GM18507 (cell line): ENCODE measurements at regions not wholly inside any gene's neighbourhood (a gene's known extent, or its start where the extent isn't known, plus 50 kb on each side); places are given as distances from the start of the nearest gene placed in this dataset.

Experiments
- DNase-seq: peaks from one replicate; pipeline ENCODE4 v3.0.0; 2011; ENCODE audit warnings: low read depth; ENCODE audit not compliant: insufficient read length; ENCODE audit errors: extremely low spot score
- FAIRE-seq: peaks from 2 replicates; lab custom pipeline; 2011; peaks lifted over from hg19 to GRCh38; lab: Jason Lieb, UNC

DNA sequence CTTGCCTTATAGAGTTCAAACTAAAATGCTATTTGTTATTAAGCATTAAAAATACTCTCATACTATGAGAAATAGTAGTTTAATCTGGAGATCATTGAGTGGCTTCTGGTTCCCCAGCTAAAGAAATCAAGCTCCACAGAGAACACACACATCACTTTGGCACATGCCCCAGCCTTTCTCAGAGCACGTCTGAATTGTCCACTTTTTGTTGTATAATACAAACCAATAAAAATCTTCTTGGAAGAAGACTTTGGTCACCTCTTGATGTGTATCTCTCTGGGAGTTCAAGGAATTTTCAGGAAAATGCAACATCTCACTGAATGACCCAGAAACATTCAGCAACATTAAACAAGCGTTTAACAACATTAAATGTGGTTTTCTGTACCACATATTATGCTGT, 413.9 kb downstream of the GALC start:
- FAIRE-seq: no peak
- DNase-seq: no peak

DNA sequence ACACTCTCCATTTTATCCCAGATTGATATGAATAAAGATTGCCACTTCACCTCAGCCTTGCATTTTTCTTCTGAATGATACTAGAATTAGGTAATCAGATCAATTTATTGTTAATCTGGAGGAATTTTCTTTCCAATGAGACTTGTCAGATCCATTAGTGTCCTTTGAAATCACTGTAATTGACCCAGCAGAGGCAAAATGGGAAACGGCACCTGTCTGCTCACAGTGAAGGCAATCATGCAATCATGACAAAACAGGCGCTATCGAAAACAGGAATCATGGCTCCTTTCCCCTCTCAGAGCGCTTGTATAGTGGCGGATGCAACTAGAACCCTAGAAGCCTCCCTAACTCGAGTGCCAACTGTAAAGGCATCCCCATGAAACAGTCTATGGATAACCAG, 417.6 kb downstream of the GALC start:
- FAIRE-seq: no peak
- no peak for DNase-seq

DNA sequence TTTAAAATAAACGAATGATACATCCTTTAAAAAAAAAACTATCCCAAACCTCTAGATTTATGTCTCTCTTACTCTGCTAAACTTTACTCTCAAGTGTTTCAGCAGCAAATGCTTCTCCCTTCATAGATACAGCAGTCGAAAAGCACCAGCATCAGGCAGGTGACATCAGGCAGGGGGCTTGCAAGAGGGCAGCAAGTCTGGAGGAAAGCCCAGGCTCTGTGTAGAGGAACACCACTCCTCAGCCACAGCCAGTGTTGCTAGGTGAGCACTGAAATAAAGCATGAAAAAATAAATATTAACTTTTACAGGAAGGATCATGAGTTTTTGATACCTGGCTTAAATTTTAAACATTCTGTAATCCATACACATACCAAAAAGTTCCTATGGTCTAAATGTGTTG, 419.4 kb downstream of the GALC start:
- DNase-seq (no peak), FAIRE-seq (no peak)

DNA sequence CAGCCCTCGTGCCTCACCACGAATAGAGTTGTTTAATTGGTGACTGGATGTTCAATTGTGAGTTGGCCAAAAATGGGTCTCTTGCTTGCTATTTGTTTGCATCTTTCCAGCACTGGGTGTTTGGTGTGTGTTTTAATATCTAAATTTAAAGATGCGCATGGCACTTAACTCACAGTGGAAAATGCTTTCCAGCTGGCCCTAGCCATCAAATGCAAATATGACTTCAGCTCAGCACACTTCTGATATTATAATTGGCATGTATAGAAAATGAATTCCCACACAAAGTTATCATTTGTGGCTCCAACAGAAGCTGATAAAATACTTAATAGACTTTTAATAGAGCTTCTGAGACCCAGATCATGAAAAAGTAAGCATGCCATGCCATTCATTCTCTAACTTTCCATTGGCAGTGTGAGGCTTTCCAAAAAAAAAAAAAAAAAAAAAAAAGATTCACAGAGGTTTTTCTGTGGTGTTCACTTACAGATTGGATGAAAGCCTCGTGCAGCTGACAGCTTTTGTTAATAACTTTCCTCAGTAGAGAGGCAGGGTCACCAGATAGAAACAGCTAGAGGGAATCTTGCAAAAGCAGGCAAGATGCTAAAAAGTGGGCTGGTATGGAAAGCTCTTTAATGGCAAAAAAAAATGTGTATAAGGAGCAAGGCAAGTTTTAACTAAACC, 425.2 kb downstream of the GALC start:
- FAIRE-seq (no peak), DNase-seq (no peak)

DNA sequence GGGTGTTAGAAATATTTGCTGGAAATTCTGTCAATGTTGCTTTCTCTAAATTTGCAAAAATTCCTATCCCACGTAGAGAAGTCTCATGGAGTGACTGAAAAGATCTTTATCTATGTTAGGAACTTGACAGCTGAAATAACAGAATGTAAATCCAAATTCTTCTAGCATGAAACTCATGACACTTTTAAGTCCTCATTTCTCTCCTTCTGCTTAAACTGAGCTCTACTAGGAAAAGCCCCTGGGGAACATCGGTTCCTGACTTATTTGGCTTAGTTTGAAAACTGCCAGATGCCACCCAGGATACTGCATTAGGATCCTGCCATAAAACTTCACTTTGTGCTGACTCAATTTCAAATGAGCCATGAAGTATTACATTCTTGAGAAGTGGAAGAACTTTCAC, 426.0 kb downstream of the GALC start:
- DNase-seq (no peak), FAIRE-seq (no peak)

DNA sequence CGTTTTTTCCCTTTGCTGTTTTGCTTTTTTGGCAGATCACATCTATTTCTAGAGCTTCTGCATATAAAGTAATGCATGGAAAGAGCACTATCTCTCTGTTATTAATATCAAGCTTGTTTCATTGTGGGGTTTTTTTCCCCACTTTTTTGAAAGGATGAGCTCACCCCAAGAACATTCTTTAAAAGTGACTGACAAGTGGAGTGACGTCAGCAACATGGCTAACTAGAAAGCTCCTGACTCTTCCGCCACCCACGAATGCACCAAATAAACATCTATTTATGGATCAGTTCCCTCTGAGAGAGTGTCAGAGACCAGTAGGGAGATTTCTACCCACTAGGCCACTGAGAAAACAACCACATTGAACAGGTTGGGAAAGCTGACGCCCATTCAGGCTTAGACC, 445.4 kb downstream of the GALC start:
- no peak for DNase-seq
- FAIRE-seq: no peak

DNA sequence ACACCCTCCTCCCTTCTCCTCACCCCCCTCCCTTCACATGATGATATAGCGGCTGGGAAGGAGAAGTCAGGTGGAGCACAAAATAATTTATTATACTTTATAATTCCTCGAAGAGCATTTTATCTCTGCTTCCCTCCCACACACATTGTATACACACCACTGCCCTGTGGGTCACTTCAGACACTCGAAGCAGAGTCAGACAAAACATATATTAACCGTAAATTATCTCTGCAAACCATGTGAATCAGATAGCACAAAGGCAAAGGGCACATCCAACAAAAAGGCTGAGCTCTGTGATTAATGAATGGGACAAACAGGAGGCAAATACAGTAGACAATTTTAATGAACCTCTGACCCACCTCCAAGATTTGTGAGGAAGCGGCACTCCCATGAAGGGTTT, 450.7 kb downstream of the GALC start:
- no peak for DNase-seq
- FAIRE-seq: no peak

DNA sequence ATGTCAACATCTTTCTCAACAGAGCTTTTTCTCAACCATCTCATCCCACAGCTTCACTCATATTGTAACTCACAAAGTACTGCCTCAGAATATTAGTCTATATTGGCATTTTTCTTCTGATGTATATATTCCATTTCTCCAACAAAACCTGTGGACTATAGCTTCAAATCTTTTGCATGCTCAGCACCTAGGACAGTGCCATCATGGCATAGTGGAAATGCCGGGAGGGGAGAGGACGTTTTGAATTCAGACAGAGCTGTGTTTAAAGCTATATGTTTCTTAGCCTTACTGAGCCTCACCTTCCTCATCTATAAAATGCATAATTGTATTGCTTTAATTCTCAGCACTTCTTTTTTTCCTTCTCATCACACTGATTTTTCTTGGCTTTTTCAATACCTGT, 452.6 kb downstream of the GALC start:
- DNase-seq: no peak
- FAIRE-seq: no peak

DNA sequence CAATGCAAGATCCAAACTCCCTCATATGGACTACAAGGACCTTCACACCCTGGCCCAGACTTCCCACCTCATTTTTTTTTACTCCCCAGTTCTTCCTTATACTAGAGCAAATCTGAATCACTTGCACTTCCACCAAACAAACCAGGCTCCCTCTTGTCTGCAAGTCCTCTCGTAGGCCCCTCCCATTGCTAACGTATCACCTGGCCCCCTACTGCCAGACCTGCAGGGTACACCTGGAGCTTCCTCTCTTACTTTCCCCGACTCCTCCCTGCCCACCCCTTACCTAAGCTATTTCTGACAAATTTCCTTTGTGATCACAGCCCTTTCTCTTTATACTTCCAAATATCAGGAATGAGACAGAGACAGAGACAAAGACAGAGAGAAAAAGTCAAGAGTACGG, 463.9 kb downstream of the GALC start:
- no peak for FAIRE-seq
- no peak for DNase-seq

DNA sequence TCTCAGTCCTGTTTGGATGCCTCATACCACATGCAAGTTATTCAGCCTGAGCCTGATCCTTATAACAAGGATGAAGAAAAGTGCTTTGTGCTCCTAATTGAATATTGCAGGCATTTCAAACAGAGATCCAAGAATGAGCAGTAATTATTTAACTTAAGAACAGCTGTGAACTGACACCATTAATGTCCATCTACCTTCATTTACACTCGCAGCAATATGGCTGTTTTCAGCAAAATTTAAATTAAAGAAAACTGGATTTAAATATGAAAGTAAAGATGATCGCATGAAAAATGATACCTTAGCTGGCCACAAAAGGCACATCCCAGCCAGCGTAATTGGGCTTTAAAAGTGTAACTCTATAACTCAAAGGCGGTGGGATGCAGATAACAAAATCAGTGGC, 466.3 kb downstream of the GALC start:
- FAIRE-seq: no peak
- DNase-seq: no peak

DNA sequence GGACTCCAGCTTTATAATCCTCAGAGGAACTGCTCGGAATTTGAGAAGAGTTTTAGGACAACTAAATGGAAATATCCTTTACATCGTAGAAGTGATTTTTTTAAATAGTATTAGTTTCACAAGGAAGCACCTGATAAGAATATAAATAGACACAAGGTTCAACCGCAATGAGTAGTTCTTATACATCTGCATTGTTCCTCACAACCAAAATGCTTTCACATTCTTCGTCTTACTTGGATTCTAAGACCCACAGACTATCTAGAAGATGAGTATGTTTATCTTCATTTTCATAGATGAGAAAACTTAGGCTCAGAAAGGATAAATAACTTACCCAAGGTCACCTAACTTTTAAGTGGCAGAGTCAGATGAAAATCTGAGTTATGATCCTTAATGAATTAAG, 469.0 kb downstream of the GALC start:
- FAIRE-seq (no peak), DNase-seq (no peak)

DNA sequence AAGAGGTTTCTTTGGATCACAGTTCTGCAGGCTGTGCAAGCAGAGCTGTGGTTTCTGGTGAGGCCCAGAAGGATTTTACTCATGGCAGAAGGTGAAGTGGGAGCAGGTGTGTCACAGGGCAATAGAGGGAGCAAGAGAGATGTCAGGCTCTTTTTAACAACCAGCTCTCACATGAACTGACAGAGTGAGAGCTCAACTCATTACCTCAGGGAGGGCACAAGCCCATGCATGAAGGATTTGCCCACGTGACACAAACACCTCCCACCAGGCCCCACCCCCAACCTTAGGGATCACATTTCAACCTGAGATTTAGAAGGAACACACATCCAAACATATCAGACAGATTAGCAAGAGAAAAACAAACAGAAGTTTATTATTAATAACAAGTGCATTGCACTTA, 470.4 kb downstream of the GALC start:
- DNase-seq (no peak), FAIRE-seq (no peak)

DNA sequence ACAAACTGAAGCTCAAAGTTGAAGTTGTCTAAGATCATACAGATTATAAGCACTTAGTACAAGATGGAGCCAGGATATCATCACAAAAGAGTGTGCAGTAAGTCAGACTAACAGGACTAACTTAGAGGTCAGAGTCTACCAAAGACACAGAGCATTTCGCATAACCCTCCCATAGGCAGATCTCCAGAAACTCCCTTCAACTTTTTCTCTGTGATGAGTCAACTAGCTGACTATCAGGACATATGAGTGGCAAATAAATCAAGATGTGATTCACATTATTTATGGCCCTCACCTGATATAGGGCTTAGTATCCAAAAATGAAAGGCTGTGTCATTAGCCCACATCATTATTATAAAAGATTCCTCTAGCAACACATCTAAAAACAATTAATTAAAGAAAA, 484.6 kb downstream of the GALC start:
- no peak for DNase-seq
- no peak for FAIRE-seq

DNA sequence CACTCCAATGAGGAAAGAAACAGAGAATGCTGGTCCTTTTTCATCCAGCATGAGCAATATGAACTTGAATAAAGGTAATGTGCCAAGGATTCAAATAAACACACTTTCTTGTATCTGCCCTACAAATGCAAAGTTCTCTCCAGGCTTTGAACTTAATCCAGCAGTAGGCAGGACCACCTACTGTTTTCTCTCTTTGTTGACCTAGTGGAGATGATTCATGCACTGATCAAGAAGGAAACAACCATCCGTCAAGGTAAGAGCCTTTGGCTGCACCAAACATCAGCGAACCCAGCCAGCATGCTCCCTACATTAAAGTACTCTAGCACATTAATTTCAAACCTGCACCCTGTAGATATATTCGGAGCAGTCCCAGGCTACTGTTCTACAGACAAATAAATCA, 489.3 kb downstream of the GALC start:
- DNase-seq (no peak), FAIRE-seq (no peak)

DNA sequence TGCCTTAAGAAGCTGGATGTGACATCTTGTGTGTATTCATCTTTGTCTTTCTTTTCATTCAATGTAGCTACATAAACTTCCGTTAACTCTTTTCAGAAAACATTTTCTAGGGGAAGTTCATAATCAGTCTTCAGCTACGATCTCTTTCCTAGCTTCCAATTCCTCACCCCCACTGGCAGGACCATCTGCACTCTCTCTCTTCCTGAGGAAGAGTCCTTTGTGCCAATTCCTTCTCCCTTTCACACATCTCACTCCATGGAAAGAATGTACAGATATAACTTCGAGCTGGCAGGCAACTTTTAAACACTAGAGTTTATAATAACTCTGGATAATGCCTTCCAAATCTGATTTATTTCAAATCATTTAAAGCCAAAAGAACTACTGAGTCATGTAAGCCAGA, 495.7 kb downstream of the GALC start:
- FAIRE-seq: no peak
- DNase-seq: no peak

DNA sequence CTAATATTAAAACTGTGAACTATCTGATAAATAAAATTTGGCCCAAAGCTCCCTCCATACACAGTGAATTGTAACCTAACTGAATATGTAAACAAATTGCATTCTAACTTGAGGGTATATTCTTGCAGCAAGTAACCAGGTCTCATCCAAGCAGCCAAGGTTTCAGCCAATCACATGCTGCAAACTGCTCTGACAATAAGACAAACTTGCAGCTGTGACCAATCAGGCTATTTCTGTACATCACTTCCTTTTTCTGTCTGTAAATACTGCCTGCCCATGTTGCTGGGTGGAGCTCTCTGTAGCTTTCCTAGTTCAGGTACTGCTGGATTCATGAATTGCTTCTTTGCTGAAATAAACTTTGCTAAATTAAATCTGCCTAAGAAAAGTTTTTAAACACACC, 499.0 kb downstream of the GALC start:
- FAIRE-seq (no peak), DNase-seq (no peak)

DNA sequence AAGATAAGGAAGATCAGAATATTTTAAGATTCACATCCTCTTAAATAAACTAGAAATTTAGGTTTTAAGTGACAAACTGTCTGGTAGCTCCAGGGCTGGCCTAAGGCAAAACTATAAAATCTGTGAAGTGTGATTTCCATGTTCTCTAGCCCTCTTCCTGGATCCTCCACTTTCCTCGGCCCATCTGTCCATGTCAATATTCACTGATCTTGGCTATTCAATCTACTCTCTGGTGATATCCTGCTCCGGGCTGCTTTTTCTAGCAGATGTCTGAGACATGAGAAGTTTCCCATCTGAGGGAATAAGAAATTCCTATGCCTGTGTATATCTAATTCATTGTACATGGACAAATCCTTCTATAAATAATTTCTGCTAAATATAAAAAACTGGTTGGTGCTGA, 500.4 kb downstream of the GALC start:
- FAIRE-seq: no peak
- no peak for DNase-seq

DNA sequence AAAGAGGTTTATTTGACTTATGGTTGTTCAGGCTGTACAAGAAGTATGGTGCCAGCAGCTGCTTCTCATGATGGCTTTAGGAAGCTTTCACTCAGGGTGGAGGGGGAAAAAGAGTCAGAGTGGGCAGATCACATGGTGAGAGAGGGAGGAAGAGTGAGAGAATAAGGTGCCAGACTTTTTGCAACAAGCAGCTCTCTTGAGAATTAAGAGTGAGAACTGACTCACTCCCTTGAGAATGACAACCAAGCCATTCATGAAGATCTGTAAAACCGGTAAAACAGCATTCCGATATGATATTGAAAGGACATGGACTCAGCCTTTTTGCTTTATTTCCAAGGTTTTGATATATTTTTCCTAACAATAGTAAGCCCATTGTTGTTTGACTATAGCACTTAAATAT, 501.2 kb downstream of the GALC start:
- FAIRE-seq (no peak), DNase-seq (no peak)

DNA sequence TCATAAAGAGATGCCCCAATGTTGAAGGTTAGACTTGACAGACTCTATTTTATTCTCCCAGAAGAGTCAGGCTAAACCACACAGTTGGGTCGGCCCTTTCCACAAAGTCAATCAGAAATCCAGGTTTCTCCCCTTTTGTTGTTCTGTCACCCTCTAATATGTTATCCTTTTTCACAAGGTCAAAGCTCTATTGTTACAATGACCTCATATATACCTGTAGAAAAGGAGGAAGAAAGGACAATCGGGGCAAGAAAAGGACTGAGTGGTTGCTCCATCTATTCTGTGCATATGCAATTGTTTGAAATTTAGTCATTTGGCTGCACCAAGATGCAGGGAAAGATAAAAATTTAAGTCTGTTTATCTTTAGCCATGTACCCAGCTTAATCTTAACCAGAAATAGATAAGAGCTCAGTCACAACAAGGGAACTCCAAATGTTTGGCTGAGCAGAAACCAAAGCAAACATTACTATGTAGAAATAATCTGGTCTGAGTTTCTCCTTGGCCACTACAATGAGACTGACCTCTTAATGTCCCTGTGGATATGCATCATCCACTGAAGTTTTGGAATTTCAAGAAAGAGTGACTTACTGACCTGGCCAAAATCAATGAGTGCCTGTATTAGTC, 503.7 kb downstream of the GALC start:
- DNase-seq: no peak
- FAIRE-seq: no peak

DNA sequence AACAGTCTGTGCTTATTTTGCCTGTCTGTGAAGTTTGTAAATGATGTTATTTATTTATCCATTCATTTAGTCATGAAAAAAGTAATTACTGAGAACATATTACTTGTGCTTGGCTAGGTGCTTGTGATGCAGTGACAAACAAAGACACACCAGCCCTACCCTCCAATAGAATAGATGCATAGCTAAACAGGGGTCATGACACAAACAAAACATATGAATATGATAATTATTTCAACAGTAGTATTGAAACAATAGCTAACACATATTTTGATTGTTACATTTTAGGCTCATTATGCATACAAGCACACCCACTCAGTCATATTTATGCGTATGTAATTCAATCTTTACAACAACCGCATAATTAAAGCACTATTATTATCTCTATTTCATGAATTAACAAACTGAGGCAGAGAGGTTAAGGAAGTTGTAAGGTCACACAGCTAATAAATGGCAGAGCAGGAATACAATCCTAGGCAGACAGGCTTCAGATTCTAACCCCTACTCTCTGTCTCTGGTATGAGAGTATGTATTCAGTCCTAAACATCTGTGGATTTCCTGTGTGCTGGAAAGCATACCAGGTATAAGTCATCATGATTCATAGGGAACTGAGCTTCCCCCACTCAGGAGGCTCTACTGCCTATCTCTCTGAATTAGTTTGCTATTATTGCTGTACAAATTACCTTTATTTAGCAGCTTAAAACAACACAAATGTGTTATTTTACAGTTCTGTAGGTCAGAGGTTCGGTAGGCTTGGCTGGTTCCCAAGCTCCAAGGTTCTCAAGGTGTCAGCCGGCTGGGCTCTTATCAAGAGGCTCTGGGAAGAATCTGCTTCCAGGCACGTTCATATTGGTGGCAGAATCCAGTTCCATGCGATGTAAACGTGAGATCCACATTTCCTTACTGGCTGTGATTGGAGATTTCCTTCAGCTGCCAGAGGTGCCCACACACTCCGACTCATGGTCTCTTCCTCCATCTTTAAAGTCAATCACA, 509.4 kb downstream of the GALC start:
- no peak for FAIRE-seq
- DNase-seq: no peak

DNA sequence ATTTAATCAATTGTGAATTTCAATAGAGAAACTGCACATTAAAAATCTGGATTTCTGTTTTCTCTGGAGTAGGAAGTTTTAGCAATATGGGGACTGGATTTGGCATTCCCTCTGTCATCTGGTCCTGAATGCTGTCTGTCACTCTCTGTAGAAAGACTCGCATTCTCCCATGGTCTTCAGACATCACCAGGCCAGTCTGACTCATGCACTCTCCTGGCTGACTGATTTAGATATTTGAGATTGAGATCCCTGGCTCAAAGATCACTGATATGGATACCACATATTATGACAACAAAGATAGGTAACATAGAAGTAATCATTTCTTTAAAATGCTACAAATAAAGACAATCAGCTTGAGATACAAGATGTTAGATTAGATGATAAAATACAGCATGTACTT, 524.5 kb downstream of the GALC start:
- FAIRE-seq (no peak), DNase-seq (no peak)
